ENCODE measurements at regions not wholly inside any gene's neighbourhood (a gene's known extent, or its start where the extent isn't known, plus 50 kb on each side); places are given as distances from the start of the nearest gene placed in this dataset.

- TF ChIP-seq CTCF (conservative IDR thresholded peaks at IDR 0.05): no peak
- H3K27ac ChIP-seq: no peak overlapping the region
These were observed 274.9 kb upstream of the MGAT4C start for GRCh38 chr12:86530996-86531655.

- no peak overlapping the region for H3K27ac ChIP-seq
- no peak for TF ChIP-seq CTCF (conservative IDR thresholded peaks at IDR 0.05)
These were observed 269.9 kb upstream of the MGAT4C start for GRCh38 chr12:86526060-86526595.

- no peak for TF ChIP-seq CTCF (conservative IDR thresholded peaks at IDR 0.05)
- H3K27ac ChIP-seq: no peak overlapping the region
These were observed 267.7 kb upstream of the MGAT4C start for GRCh38 chr12:86523844-86524243.

GRCh38 chr12:86521870-86522269 is 265.7 kb upstream of the MGAT4C start:
- no peak overlapping the region for H3K27ac ChIP-seq
- no peak for TF ChIP-seq CTCF (conservative IDR thresholded peaks at IDR 0.05)

GRCh38 chr12:86513226-86513625 is 257.0 kb upstream of the MGAT4C start:
- no peak for TF ChIP-seq CTCF (conservative IDR thresholded peaks at IDR 0.05)
- no peak overlapping the region for H3K27ac ChIP-seq

GRCh38 chr12:86496595-86496994 is 240.4 kb upstream of the MGAT4C start:
- TF ChIP-seq CTCF (conservative IDR thresholded peaks at IDR 0.05): no peak
- H3K27ac ChIP-seq: no peak overlapping the region

- TF ChIP-seq CTCF (conservative IDR thresholded peaks at IDR 0.05): no peak
- no peak overlapping the region for H3K27ac ChIP-seq
These were observed 228.3 kb upstream of the MGAT4C start for GRCh38 chr12:86484473-86484872.
